COR-L47 (cell line): ENCODE measurements at regions not wholly inside any gene's neighbourhood (a gene's known extent, or its start where the extent isn't known, plus 50 kb on each side); places are given as distances from the start of the nearest gene placed in this dataset.
"Not testable (repeated sequence)": the region's sequence is repeated elsewhere in the genome, so short reads cannot be mapped to it uniquely, and the experiment has no call there.

ENCODE experiments used
- DNase-seq: peaks from one replicate; lab custom pipeline; 2025; lab: John Stamatoyannopoulos, UW

DNA sequence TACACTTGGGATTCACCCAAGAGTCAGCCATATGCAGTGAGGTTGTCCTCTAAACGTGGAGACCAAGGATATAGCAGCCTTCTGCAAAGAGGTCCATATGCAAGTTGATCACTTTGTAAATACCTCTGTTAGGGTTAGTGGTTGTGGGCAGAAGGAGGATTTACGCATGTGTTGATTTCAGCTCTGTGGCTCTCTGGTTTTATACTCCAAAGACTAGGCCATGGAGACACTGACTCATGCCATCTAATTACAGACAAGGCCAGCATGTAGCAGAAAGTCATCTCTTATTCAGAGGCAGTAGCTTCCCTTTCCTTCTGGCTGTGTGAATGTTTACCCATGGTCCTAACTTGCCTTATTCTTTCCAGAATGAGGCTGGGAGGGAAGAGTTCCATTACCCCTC lies 140.9 kb upstream of the GOLGA6L4 start:
- not testable (repeated sequence) for DNase-seq

DNA sequence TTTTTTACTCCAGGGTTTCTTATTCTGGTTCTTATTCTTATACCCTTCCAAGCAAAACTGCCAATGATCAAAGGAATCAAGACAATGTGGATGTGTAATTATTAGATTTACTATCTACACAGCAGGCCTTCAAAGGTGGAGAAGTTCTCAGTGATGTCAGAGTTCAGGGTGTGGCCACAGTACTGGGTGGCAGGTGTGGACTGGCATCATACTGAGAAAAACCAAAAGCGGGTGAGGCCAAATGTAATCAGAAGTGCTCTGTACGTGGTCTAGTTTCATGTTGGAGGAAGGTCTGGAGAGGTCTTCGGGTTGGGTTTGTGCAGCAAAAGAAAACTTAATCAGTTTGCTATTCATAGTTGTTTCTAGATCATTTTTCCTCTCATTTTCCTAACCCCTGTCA lies 138.5 kb upstream of the GOLGA6L4 start:
- not testable (repeated sequence) for DNase-seq

DNA sequence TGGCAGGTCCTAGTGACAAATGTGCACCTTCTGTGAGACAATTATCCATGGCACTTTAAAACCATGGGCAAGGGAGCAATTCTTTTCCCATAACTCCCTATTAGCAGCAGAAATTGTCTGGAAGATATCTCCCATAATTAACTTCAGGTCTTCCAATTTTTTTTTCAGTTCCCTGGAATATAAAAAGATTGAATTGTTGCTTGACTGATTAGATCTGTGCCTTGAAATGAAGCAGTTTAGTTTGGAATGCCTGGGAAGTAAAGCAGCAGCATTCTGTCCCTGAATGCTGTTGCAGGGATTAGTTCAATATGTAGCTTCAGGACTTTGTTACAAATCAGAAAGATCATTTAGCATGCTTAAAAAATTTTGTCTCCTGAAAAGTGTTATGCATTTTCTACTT lies 137.0 kb upstream of the GOLGA6L4 start:
- DNase-seq, result no peak

DNA sequence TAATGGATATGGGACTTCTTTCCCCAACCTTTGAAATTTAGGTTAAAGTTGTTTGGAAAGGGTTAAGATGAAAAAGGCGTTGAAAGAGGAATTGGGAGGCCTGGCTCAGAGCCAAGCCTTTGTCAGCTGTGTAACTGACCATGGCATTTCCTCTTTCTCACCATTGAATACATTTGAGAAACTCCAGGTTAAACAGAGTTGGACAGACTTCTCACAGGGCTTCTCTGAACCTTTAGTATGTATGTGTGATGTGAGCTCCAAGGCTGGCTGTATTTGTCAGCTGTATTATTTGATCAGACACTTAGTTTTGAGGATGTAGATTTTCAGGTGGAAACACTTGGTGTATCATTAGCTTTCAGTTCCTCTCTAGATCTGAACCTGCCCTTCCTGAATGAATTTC lies 136.4 kb upstream of the GOLGA6L4 start:
- DNase-seq, result no peak

DNA sequence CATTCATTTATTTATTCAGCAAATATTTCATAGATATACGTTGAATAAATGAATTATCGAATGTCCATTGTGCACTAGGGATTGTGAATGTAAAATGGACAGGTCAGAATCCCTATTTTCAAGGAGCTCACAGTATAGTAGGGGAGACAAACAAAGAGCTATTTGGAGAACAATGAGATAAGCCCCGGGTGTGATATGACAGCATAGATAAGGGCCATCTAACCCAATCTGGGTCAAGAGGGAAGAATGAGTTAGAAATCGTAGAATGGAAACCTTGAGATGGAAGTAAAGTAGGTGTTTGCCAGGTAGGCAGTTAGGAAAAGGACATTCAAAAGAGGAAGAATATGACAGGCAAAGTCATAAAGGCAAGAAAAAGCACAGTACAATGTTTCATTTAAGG lies 132.2 kb upstream of the GOLGA6L4 start:
- no peak for DNase-seq

DNA sequence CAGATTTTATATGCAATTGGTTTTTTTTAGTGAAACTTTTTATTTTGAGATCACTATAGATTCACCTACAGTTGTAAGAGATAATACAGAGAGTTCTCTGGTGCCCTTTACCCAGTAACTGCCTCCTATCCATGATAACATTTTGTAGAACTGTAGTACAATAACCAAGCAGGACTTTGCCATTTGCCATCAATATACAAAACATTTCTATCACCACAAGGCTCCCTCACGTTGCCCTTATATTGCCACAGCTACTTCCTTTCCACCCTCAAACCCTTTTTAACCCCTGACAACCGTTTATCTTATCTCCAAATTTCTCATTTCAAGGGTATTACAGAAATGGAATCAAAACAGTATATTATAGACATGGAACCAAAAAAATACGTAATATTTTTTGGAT lies 130.7 kb upstream of the GOLGA6L4 start:
- DNase-seq, result no peak

DNA sequence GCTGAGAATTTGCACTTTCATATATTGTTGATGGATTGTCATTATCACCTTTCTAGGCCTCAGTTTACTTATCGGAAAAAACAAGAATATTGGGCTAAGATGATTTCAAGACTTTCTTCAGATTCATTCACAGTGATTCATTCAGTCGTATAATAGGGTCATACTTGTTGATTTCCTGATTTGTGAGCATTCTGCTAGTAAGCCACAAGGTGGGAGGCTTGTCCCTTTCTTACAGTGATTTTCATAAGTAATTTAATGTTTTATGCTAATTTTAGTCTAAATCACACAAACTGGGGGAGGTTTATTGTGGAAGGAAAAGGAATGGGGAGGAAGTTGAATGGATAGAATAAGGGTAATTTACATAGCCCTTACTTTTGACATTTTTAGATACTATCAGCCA lies 126.8 kb upstream of the GOLGA6L4 start:
- DNase-seq, result no peak

DNA sequence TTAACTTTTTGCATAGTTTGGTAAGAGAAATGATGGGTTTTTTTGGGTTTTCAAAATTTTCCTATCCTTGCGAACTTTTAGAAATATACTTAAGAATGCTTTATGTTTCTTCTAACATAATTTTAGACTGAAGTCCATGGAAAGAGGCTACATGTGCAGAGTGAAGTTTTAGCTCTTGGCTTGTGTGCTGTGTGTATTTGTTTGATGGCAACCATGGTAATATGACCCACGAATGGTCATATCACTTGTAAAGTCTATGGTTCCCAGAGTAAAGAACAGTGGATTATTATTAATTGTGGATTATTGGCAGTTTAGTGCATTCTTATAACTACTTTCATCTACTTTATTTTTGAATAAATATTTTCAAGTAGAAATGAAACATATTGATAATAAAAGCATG lies 124.0 kb upstream of the GOLGA6L4 start:
- no peak for DNase-seq

DNA sequence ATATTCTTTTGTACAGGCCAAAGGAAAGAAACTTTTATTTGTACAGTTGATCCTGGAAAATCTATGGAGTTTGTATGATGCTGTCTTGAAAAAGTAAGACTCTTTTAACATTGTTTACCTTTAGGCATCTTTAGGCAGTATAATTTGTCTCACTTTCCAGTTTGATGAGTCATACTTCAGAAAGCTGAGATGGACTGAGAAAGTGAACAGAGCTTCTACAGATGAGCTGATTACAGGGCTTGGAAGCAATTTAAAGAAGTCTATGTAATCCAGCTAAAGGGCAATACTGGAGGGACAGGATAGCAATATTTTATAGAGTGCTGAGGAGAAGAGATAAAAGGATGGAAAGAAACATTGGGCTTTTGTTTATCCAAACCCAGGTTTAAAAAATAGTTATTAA lies 123.5 kb upstream of the GOLGA6L4 start:
- DNase-seq, result no peak

DNA sequence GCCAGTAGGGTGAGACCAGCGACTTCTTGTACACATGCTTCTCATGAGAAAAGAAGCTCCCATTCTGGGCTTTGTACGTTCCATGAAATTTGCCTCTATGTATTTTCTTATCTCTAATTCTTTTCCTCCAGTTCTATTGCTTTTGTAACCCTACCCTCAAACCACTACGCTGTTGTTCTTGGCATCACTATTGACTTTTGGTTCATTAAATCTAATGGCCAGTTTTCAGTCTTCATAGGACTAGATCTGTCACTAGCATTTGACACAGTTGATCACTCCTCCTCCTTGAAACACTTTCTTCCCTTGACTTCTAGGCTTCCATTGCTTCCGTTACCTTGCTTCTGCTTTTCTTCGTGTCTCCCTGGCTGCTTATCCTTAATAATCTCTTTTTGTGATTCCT lies 121.7 kb upstream of the GOLGA6L4 start:
- DNase-seq, result no peak

DNA sequence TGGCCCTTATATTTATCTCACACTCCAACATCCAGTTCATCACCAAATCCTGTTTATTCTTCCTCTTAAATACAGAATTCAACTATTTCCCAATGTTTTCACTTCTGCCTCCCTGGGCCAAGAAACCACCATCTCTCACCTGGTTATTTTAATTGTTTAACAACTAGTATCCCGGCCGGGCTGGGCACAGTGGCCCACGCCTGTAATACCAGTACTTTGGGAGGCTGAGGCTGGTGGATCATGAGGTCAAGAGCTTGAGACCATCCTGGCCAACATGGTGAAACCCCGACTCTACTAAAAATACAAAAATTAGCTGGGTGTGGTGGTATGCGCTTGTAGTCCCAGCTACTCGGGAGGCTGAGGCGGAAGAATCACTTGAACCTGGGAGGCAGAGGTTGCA lies 120.9 kb upstream of the GOLGA6L4 start:
- not testable (repeated sequence) for DNase-seq

DNA sequence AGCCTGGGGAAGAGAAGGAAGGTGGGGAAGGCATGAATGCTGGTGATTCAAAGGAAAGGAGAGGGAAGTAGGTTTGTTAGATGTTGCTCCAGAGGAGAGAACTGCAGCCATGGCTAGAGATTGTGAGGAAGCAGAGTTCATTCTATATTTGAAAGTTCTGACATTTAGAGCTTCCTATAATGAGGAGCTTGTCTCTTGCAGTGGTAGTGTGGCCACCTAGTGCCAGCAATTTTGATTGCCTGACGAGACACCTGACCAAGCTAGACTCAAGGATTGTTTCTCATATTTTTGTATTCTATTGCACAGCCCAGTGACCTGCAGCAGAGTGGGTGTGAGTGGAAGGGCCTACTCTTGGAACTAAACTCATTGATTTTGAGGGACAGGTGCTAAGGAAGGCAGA lies 116.2 kb upstream of the GOLGA6L4 start:
- DNase-seq, result not testable (repeated sequence)

DNA sequence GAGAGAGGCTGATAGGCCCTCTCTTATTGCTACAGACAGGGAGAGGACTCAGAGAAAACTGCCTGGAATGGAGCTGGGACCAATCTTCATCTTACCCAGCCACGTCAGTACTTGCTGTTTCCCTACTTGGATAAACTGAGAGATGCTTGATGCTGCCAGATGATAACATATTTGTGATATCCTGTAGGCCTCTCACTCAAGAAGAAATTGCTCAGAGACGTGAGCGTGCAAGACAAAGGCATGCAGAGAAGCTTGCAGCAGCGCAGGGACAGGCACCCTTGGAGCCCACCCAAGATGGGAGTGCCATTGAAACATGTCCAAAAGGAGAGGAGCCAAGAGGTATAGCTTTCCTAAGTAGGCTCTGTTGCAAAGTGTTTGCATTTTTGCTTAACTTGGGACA lies 114.7 kb upstream of the GOLGA6L4 start:
- not testable (repeated sequence) for DNase-seq

DNA sequence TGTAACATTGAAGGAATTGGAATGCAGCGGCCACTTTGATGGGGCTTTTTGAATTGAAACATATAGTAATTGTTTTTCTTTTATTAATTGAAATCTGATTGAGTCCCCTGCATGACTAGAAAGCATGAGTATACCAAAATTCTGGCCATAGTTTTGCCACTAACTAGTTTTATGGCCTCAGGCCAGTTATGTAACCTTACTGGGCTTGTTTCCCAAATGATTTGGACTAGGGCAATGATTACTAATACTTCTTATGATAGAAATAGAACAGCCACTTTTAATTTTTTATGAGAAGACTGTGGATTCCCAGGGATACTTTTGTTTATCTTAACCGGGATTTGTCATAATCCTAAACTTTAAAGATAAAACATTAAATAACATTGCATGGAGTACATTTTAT lies 106.9 kb upstream of the GOLGA6L4 start:
- DNase-seq, result not testable (repeated sequence)

DNA sequence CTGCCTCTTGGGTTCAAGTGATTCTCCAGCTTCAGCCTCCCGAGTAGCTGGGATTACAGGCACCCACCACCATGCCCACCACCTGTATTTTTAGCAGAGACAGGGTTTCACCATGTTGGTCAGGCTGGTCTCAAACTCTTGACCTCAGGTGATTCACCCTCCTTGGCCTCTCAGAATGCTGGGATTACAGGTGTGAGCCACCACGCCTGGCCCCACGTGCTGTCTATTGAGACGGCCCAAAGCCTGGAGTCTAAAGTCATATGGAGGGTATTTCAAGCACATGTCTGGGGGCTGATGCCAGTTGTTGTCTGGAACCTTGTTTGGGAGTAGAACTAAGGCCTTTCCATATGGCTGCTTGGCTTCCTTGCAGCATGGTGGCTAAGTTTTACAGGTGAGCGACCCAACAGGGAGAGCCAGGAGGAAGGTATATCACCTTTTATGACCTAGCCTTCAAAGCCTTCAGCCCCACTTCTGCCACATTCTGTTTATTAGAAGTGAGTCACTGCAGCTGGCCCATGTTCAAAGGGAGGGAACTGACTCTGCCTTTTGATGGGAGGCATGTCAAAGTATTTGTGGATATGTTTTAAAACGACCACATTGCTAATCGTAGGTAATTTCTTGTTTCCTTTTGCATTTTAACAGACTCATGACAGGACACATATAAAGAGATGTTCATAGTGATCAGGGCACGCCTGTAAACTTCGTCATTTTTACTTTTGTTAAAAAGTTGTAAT lies 105.3 kb upstream of the GOLGA6L4 start:
- not testable (repeated sequence) for DNase-seq

DNA sequence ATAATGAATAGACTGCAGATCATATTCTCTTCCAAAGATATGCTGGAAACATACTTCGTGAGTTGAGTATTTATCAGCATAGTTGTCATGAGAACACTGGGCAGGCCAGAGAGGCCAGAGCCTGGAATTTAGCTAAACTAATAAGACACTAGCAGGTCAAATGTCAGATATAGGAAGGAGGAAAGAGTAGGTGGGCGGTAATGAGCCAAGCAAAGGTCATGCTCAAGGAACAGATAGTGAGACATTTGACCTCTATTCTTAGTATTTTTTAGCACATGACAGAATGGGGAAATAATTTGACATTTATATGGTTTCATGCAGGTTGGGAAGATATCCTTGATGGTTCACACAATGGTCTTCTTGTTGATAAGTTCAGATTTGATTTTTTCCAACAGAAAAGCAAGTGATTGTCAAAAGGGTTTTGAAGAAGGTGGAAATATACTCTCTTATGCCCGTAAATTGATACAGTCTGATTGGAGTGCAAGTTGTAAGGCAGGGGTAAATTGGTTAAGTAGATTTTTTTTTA lies 99.6 kb upstream of the GOLGA6L4 start:
- not testable (repeated sequence) for DNase-seq

DNA sequence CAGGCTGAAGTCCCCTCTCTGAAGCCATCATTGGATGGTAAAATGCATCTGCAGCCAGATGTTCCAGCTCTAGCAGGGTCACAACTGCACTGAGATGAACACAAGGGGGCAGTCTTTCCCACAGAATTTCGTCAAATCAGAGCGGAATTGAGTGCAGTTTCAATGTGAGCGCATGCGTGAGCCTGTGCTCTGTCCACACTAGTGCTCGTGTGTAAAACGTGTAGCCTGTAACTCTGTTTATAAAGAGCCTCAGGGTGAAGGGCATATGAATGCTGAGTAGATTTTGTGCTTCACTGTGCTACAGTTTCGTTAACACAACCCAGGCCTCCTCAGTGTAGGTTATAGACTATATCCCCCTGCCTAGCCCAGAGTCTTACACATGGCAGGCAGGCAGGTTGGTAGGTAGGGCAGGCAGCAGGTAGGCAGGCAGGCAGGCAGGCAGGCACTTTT lies 92.7 kb upstream of the GOLGA6L4 start:
- peak; percentile 38 for DNase-seq

DNA sequence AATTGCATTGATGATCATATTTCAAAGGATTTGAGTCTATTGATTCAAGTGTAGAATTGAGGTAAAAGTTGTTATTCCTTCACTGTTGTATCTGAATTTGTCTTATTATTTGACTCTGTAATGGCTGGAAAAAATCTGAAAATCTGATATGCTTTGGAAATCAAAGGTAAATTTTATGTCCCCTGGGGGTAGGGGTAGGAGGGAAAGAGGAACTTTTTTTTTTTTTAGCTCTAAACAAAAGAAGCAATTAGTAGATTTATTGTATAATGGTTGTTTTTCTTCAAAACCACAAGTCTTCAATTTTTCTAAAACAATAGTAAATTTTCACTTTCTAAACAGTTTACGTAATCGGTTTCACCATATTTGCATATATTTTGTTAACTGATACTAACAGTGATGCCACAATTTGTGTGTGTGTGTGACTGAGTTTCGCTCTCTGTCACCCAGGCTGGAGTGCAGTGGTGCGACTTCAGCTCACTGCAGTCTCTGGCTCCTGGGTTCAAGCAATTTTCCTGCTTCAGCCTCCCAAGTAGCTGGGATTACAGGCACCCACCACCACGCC lies 91.7 kb upstream of the GOLGA6L4 start:
- DNase-seq, result no peak

DNA sequence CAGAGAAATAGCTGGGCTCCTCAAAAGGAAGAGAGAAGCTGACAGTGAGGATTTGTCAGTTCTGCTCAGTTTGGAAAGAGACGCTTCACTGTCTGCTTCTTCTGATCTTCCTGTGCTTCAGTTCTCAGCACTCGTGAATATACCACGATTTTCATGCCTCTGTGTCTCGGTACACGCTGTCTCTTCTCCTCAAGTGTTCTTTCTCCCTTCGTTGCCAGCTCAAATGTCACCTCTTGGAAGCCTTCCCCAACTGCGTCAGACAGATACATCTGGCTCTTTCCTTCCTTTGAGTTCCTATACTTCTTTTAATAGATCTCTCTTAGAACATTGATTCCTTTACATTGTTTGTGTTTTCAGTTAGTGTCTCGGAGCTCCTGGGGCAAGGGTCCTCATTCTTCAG lies 90.6 kb upstream of the GOLGA6L4 start:
- DNase-seq, result not testable (repeated sequence)

DNA sequence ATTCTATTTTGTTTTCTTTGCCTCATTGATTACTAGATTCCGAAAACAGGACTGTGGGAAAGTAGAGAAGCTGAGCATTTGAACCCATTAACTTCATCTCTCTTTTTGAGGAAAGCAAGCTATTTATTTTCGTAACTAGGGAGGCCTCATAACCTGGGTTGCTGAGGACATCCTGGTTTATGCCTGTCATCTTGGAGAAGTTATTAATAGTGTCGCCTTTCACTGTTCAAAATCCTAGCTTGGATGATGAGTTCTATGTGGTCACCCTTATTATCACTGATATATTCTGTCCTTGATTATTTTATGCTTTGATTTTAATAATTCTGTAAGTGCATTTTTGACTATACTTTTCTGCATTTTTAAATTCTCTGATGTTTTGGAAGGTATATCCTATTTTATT lies 89.3 kb upstream of the GOLGA6L4 start:
- not testable (repeated sequence) for DNase-seq

DNA sequence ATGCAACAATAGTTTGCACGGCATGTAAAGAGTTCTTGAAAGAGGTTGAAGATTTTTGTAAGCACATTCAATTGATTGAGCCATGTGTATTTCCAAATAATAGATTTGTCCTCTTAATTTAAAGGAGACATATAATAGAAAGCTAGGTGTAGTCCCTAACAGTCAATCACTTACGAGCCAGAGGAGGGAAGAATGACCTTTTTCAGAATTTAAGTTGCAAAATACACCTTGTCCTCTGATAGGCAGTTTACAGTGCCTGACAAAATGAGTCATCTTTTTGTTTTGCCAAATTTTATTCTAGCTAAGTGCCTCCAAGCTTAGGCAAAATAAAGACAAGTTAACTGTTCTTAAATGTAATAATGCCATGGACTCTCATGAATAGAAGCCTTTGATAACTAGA lies 88.3 kb upstream of the GOLGA6L4 start:
- not testable (repeated sequence) for DNase-seq

DNA sequence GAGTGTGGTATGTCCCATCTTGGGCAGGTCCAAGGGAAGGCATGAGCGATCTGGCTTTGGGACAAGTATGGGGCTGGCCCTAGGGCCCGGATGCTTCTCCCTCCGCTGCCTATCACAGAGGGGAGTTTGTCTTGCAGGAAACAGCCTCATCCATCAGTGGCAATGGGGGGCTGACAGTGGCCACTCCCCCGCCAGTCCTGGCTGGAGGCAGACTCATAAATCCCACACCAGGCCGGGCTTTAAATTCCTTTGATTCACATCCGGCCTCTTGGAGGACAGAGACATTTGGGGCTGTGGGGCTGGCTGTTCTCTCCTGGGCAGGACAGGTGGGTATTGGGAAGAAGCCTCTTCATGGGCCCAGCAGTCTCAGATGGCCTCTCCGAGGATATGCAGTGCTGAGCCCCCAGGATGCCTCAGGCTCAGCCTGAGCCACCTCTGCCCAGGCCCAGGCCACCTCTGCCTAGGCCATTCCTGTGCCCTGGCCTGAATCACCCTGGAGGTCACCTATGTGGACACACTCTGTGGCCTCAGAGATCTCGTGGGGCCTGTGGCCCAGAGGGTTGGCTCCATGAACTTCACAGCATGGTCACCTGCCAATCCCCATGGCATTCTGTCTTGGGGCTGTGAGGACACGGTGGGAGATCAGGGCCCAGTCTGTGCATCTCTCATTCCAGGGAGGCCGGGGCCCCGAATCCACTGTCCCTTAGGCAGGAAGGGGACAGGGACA lies 84.2 kb upstream of the GOLGA6L4 start:
- DNase-seq, result no peak

DNA sequence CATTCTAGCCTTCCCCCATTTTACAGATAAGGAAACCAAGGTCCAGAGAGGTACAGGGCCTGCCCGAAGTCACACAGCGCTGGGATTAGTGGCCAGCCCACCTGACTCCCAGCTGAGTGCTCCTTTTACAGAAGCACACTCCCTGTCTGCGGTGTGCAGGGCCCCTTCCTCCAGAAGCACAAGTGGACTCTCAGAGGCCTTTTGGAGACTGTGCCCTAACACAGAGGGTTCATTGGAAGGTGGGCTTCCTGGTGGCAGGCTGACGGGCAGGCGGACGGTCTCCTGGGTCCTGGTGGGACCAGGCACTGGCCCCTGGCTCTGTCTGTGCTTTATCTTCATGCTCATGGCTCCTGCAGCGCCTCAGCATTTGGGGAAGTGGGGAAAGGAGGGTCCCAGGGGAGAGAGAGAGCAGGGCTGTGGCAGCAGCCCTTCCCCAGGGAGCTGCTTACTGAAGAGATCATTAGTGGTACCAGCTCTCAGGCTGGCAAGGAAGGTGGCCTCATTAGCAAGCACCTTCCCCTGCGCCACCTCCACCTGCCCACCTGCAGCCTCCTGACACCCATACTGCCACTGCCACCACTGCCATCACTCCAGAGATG lies 83.1 kb upstream of the GOLGA6L4 start:
- not testable (repeated sequence) for DNase-seq
